SU-DHL-6 (cell line): ENCODE measurements at regions not wholly inside any gene's neighbourhood (a gene's known extent, or its start where the extent isn't known, plus 50 kb on each side); places are given as distances from the start of the nearest gene placed in this dataset.

ENCODE experiments used
- H2AFZ ChIP-seq: fragments of 200-600 bp; sonication (generic); 2 replicates; pipeline ENCODE4 v1.6.1; 2014; ENCODE audit warnings: low read depth, mild to moderate bottlenecking, moderate library complexity, mixed read lengths, antibody characterized with exemption, low read length; ENCODE audit not compliant: severe bottlenecking
- H3F3A ChIP-seq: fragments of 200-600 bp; shearing (Covaris generic); 2 replicates; pipeline ENCODE4 v1.6.0; 2016; ENCODE audit warnings: antibody characterized with exemption, mild to moderate bottlenecking; ENCODE audit not compliant: insufficient read depth
- H3K27ac ChIP-seq: fragments of 200-600 bp; sonication (generic); 2 replicates; pipeline ENCODE4 v1.5.1; 2016; ENCODE audit warnings: low read depth, mild to moderate bottlenecking, low read length, moderate library complexity, mixed read lengths
- H3K27me3 ChIP-seq: fragments of 200-600 bp; sonication (generic), shearing (Covaris generic); 2 replicates; pipeline ENCODE4 v1.6.0; 2014; ENCODE audit warnings: mild to moderate bottlenecking, low read length
- H3K36me3 ChIP-seq: fragments of 200-600 bp; sonication (generic); 2 replicates; pipeline ENCODE4 v1.6.1; 2014; ENCODE audit warnings: mild to moderate bottlenecking, low read length, mixed read lengths
- H3K4me2 ChIP-seq: fragments of 300-600, 200-600 bp; shearing (Covaris generic), sonication (generic); 2 replicates; pipeline ENCODE4 v1.6.0; 2014; ENCODE audit warnings: low read length, low read depth, mild to moderate bottlenecking; ENCODE audit not compliant: poor library complexity, severe bottlenecking
- H3K4me3 ChIP-seq: fragments of 200-600 bp; sonication (generic); 2 replicates; pipeline ENCODE4 v1.5.1; 2014; ENCODE audit warnings: antibody characterized with exemption, low read length, mild to moderate bottlenecking, mixed read lengths; ENCODE audit not compliant: insufficient read depth, poor library complexity, severe bottlenecking
- H3K79me2 ChIP-seq: fragments of 200-600 bp; sonication (generic); 2 replicates; pipeline ENCODE4 v1.6.1; 2014; ENCODE audit warnings: mild to moderate bottlenecking, low read length, moderate library complexity; ENCODE audit not compliant: insufficient read depth
- H3K9ac ChIP-seq: fragments of 200-600 bp; sonication (generic); 2 replicates; pipeline ENCODE4 v1.7.0; 2014; ENCODE audit warnings: mild to moderate bottlenecking, low read length
- H3K9me2 ChIP-seq: fragments of 200-600 bp; sonication (generic); replicated peaks from 2 replicates; pipeline ENCODE4 v1.6.1; 2014; ENCODE audit warnings: low read length; ENCODE audit not compliant: insufficient read depth
- H3K9me3 ChIP-seq: fragments of 200-600 bp; sonication (generic); 2 replicates; pipeline ENCODE4 v1.6.1; 2014; ENCODE audit warnings: low read length, mixed read lengths; ENCODE audit not compliant: insufficient read depth
- H4K20me1 ChIP-seq: fragments of 200-600 bp; sonication (generic); 2 replicates; pipeline ENCODE4 v1.6.1; 2014; ENCODE audit warnings: low read depth, mild to moderate bottlenecking, antibody characterized with exemption, low read length, moderate library complexity, mixed read lengths
- EZH2phosphoT487 ChIP-seq: fragments of 200-600 bp; sonication (generic), shearing (Covaris generic); conservative IDR thresholded peaks from 2 replicates; pipeline ENCODE4 v1.6.1; 2018; ENCODE audit warnings: mild to moderate bottlenecking, antibody characterized with exemption, low read length, moderate library complexity, mixed read lengths
- TF ChIP-seq, protein P1 (sequence below): fragments of 200-600 bp; sonication (generic); IDR thresholded peaks from one replicate; pipeline ENCODE4 v1.5.1; 2017; ENCODE audit warnings: antibody characterized with exemption, mild to moderate bottlenecking, low read length, moderate library complexity; ENCODE audit not compliant: insufficient read depth, poor library complexity, severe bottlenecking

GRCh38 chr5:175252234-175252805, 191.7 kb downstream of the DRD1 start:
- TF ChIP-seq, protein P1, sequence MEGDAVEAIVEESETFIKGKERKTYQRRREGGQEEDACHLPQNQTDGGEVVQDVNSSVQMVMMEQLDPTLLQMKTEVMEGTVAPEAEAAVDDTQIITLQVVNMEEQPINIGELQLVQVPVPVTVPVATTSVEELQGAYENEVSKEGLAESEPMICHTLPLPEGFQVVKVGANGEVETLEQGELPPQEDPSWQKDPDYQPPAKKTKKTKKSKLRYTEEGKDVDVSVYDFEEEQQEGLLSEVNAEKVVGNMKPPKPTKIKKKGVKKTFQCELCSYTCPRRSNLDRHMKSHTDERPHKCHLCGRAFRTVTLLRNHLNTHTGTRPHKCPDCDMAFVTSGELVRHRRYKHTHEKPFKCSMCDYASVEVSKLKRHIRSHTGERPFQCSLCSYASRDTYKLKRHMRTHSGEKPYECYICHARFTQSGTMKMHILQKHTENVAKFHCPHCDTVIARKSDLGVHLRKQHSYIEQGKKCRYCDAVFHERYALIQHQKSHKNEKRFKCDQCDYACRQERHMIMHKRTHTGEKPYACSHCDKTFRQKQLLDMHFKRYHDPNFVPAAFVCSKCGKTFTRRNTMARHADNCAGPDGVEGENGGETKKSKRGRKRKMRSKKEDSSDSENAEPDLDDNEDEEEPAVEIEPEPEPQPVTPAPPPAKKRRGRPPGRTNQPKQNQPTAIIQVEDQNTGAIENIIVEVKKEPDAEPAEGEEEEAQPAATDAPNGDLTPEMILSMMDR: no peak
- TF ChIP-seq EZH2phosphoT487: no peak
- Histone ChIP-seq H3K27ac (no peak overlapping the region), H3K9me3 (no peaks in the 10 kb centered on the region), H3K36me3 (no peaks in the 10 kb centered on the region), H3F3A (no peaks in the 10 kb centered on the region), H3K79me2 (no peaks in the 10 kb centered on the region), H3K4me3 (no peak overlapping the region), H3K9ac (no peak overlapping the region), H4K20me1 (no peaks in the 10 kb centered on the region), H3K27me3 (no peaks in the 10 kb centered on the region), H3K9me2 (no peaks in the 10 kb centered on the region), H2AFZ (no peak overlapping the region), H3K4me2 (no peak overlapping the region)

GRCh38 chr5:175250426-175250825, 193.6 kb downstream of the DRD1 start:
- no peak overlapping the region for H2AFZ ChIP-seq
- H3K9ac ChIP-seq: no peak overlapping the region
- no peaks in the 10 kb centered on the region for H3K27me3 ChIP-seq
- H3K27ac ChIP-seq: no peak overlapping the region
- no peaks in the 10 kb centered on the region for H3K9me2 ChIP-seq
- no peaks in the 10 kb centered on the region for H3K9me3 ChIP-seq
- H3F3A ChIP-seq: no peaks in the 10 kb centered on the region
- H3K4me2 ChIP-seq: no peak overlapping the region
- H3K36me3 ChIP-seq: no peaks in the 10 kb centered on the region
- TF ChIP-seq, protein P1: no peak
- no peak for TF ChIP-seq EZH2phosphoT487
- H4K20me1 ChIP-seq: no peaks in the 10 kb centered on the region
- H3K79me2 ChIP-seq: no peaks in the 10 kb centered on the region
- no peak overlapping the region for H3K4me3 ChIP-seq

DNA sequence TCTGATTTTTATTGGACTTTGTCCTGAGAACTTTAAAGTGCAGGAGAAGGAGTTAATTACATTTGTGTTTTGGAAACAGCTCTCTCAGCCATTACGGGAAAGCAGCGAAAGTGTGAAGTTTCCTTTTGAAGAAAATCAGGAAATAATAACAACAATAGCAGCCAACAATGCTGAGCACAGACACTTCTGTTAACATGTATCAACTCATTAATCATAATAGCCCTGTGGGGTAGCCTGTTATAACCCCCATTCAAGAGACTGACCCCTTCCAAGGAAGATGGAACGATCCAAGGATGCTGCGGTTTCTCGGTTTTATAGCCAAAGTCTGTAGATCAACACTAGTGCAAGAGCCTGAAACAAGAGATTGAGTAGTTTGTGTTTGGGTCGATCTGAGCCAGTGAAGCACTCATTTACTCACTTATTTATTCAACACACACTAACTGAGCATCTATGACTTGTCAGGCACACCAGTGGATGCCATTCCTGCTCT, 195.5 kb downstream of the DRD1 start:
- Histone ChIP-seq H3K9me2 (no peaks in the 10 kb centered on the region), H3K36me3 (no peaks in the 10 kb centered on the region), H3K27me3 (no peaks in the 10 kb centered on the region), H3K9me3 (no peaks in the 10 kb centered on the region), H3K4me2 (no peak overlapping the region), H4K20me1 (no peaks in the 10 kb centered on the region), H3F3A (no peaks in the 10 kb centered on the region), H3K9ac (no peak overlapping the region), H3K4me3 (no peak overlapping the region), H2AFZ (no peak overlapping the region), H3K79me2 (no peaks in the 10 kb centered on the region), H3K27ac (no peak overlapping the region)
- TF ChIP-seq, protein P1: no peak
- TF ChIP-seq EZH2phosphoT487: no peak
